Karpas-422 (cell line): ENCODE measurements at regions not wholly inside any gene's neighbourhood (a gene's known extent, or its start where the extent isn't known, plus 50 kb on each side); places are given as distances from the start of the nearest gene placed in this dataset.

Source experiments
- DNase-seq: peaks from one replicate; pipeline ENCODE4 v3.0.0-alpha.2; 2015
- H2AFZ ChIP-seq: fragments of 200-600 bp; sonication (generic); 2 replicates; pipeline ENCODE4 v1.6.1; 2014; ENCODE audit warnings: antibody characterized with exemption, low read length, mixed read lengths
- H3K27ac ChIP-seq: fragments of 200-600 bp; sonication (generic); 2 replicates; pipeline ENCODE4 v1.5.1; 2014; ENCODE audit warnings: mild to moderate bottlenecking, low read length, moderate library complexity
- H3K27me3 ChIP-seq: fragments of 200-600 bp; sonication (generic); 2 replicates; pipeline ENCODE4 v1.6.1; 2014; ENCODE audit warnings: low read length, mixed read lengths
- H3K36me3 ChIP-seq: fragments of 200-600 bp; sonication (generic); 2 replicates; pipeline ENCODE4 v1.6.1; 2014; ENCODE audit warnings: low read length, mixed read lengths; ENCODE audit not compliant: insufficient read depth
- H3K4me1 ChIP-seq: fragments of 200-600 bp; sonication (generic); 2 replicates; pipeline ENCODE4 v1.6.1; 2014; ENCODE audit warnings: mild to moderate bottlenecking, low read length, mixed read lengths
- H3K4me2 ChIP-seq: fragments of 200-600 bp; sonication (generic); 2 replicates; pipeline ENCODE4 v1.6.1; 2014; ENCODE audit warnings: low read length, low read depth, mild to moderate bottlenecking; ENCODE audit not compliant: poor library complexity, severe bottlenecking
- H3K4me3 ChIP-seq: fragments of 200-600 bp; sonication (generic); 2 replicates; pipeline ENCODE4 v1.5.1; 2014; ENCODE audit warnings: mild to moderate bottlenecking, antibody characterized with exemption, low read length, mixed read lengths
- H3K79me2 ChIP-seq: fragments of 200-600 bp; sonication (generic); 2 replicates; pipeline ENCODE4 v1.6.1; 2014; ENCODE audit warnings: mild to moderate bottlenecking, low read length, mixed read lengths
- H3K9ac ChIP-seq: fragments of 200-600 bp; sonication (generic); 2 replicates; pipeline ENCODE4 v1.6.0; 2014; ENCODE audit warnings: low read length
- H3K9me2 ChIP-seq: fragments of 200-600 bp; sonication (generic), shearing (Covaris generic); replicated peaks from 2 replicates; pipeline ENCODE4 v1.6.0; 2014; ENCODE audit warnings: mild to moderate bottlenecking, low read length, moderate library complexity; ENCODE audit not compliant: insufficient read depth
- H3K9me3 ChIP-seq: fragments of 300-700, 200-600 bp; sonication (generic); 2 replicates; pipeline ENCODE4 v1.6.1; 2014; ENCODE audit warnings: low read length, mixed read lengths
- H4K20me1 ChIP-seq: fragments of 200-600 bp; sonication (generic); 2 replicates; pipeline ENCODE4 v1.6.1; 2014; ENCODE audit warnings: mild to moderate bottlenecking, antibody characterized with exemption, low read length, low read depth; ENCODE audit not compliant: insufficient read depth

- Histone ChIP-seq H3K4me2 (no peak overlapping the region), H3K4me3 (no peak overlapping the region), H4K20me1 (no peaks in the 10 kb centered on the region), H3K4me1 (no peaks in the 10 kb centered on the region), H3K36me3 (no peaks in the 10 kb centered on the region), H3K9me2 (no peaks in the 10 kb centered on the region), H3K27me3 (0 out of 2 replicates have a peak, but pooled peaks cover 3% of the 10 kb centered on the region), H3K27ac (no peak overlapping the region), H2AFZ (no peak overlapping the region), H3K9me3 (peaks cover 8% of the 10 kb centered on the region), H3K79me2 (no peaks in the 10 kb centered on the region), H3K9ac (no peak overlapping the region)
- no peak for DNase-seq
Measured at GRCh38 chr13:20326809-20327208, 94.7 kb upstream of the GJB6 start.

GRCh38 chr13:20326276-20326675 lies 94.2 kb upstream of the GJB6 start:
- Histone ChIP-seq H3K27ac (no peak overlapping the region), H3K4me3 (no peak overlapping the region), H3K4me2 (no peak overlapping the region), H3K9me3 (peaks cover 8% of the 10 kb centered on the region), H3K9ac (no peak overlapping the region), H4K20me1 (no peaks in the 10 kb centered on the region), H3K27me3 (0 out of 2 replicates have a peak, but pooled peaks cover 3% of the 10 kb centered on the region), H3K36me3 (no peaks in the 10 kb centered on the region), H3K9me2 (no peaks in the 10 kb centered on the region), H2AFZ (no peak overlapping the region), H3K4me1 (no peaks in the 10 kb centered on the region), H3K79me2 (no peaks in the 10 kb centered on the region)
- DNase-seq, result no peak

- Histone ChIP-seq H3K36me3 (no peaks in the 10 kb centered on the region), H3K4me3 (no peak overlapping the region), H3K4me1 (no peaks in the 10 kb centered on the region), H3K9me3 (peaks cover 8% of the 10 kb centered on the region), H3K27ac (no peak overlapping the region), H2AFZ (no peak overlapping the region), H3K9me2 (no peaks in the 10 kb centered on the region), H3K27me3 (peaks cover 3% of the 10 kb centered on the region; the same call in 1 of the 2 replicates), H3K79me2 (no peaks in the 10 kb centered on the region), H3K4me2 (no peak overlapping the region), H4K20me1 (no peaks in the 10 kb centered on the region), H3K9ac (no peak overlapping the region)
- no peak for DNase-seq
Measured at GRCh38 chr13:20320885-20321284, 88.8 kb upstream of the GJB6 start.

- Histone ChIP-seq H3K79me2 (no peaks in the 10 kb centered on the region), H3K36me3 (no peaks in the 10 kb centered on the region), H3K4me1 (no peaks in the 10 kb centered on the region; the same call in 1 of the 2 replicates), H2AFZ (no peak overlapping the region), H3K9me3 (no peaks in the 10 kb centered on the region), H4K20me1 (no peaks in the 10 kb centered on the region), H3K9ac (no peak overlapping the region), H3K27ac (no peak overlapping the region), H3K4me2 (no peak overlapping the region), H3K4me3 (no peak overlapping the region), H3K9me2 (no peaks in the 10 kb centered on the region), H3K27me3 (no peaks in the 10 kb centered on the region; the same call in 1 of the 2 replicates)
- DNase-seq, result no peak
Measured at GRCh38 chr13:20313896-20314295, 81.8 kb upstream of the GJB6 start.

- H3K27ac ChIP-seq, result no peak overlapping the region
- H3K36me3 ChIP-seq, result no peaks in the 10 kb centered on the region
- H2AFZ ChIP-seq, result no peak overlapping the region
- no peak overlapping the region for H3K4me2 ChIP-seq
- DNase-seq, result no peak
- H3K9me3 ChIP-seq, result no peaks in the 10 kb centered on the region
- no peaks in the 10 kb centered on the region; the same call in 1 of the 2 replicates for H3K4me1 ChIP-seq
- no peaks in the 10 kb centered on the region for H3K27me3 ChIP-seq
- H4K20me1 ChIP-seq, result no peaks in the 10 kb centered on the region
- H3K9ac ChIP-seq, result no peak overlapping the region
- no peak overlapping the region for H3K4me3 ChIP-seq
- H3K79me2 ChIP-seq, result no peaks in the 10 kb centered on the region
- H3K9me2 ChIP-seq, result no peaks in the 10 kb centered on the region
Measured at GRCh38 chr13:20312292-20312691, 80.2 kb upstream of the GJB6 start.

GRCh38 chr13:20311596-20311995 lies 79.5 kb upstream of the GJB6 start:
- no peaks in the 10 kb centered on the region for H3K27me3 ChIP-seq
- H3K4me1 ChIP-seq, result no peaks in the 10 kb centered on the region; the same call in 1 of the 2 replicates
- H3K9me3 ChIP-seq, result no peaks in the 10 kb centered on the region
- no peak overlapping the region for H3K4me2 ChIP-seq
- no peak overlapping the region for H3K27ac ChIP-seq
- no peak for DNase-seq
- no peaks in the 10 kb centered on the region for H4K20me1 ChIP-seq
- no peak overlapping the region for H2AFZ ChIP-seq
- no peaks in the 10 kb centered on the region for H3K79me2 ChIP-seq
- H3K9me2 ChIP-seq, result no peaks in the 10 kb centered on the region
- H3K4me3 ChIP-seq, result no peak overlapping the region
- H3K9ac ChIP-seq, result no peak overlapping the region
- no peaks in the 10 kb centered on the region for H3K36me3 ChIP-seq

- DNase-seq, result no peak
- no peaks in the 10 kb centered on the region for H3K27me3 ChIP-seq
- H3K9ac ChIP-seq, result no peak overlapping the region
- no peak overlapping the region for H3K27ac ChIP-seq
- H3K79me2 ChIP-seq, result no peaks in the 10 kb centered on the region
- no peaks in the 10 kb centered on the region for H3K9me3 ChIP-seq
- H3K36me3 ChIP-seq, result no peaks in the 10 kb centered on the region
- H3K4me1 ChIP-seq, result no peaks in the 10 kb centered on the region; the same call in 1 of the 2 replicates
- H3K4me3 ChIP-seq, result no peak overlapping the region
- H3K9me2 ChIP-seq, result no peaks in the 10 kb centered on the region
- H3K4me2 ChIP-seq, result no peak overlapping the region
- no peaks in the 10 kb centered on the region for H4K20me1 ChIP-seq
- H2AFZ ChIP-seq, result no peak overlapping the region
Measured at GRCh38 chr13:20311022-20311421, 78.9 kb upstream of the GJB6 start.

- no peaks in the 10 kb centered on the region for H3K9me3 ChIP-seq
- no peaks in the 10 kb centered on the region for H3K36me3 ChIP-seq
- H3K79me2 ChIP-seq, result no peaks in the 10 kb centered on the region
- H3K4me1 ChIP-seq, result no peaks in the 10 kb centered on the region
- no peaks in the 10 kb centered on the region for H3K9me2 ChIP-seq
- H3K27ac ChIP-seq, result no peak overlapping the region
- no peaks in the 10 kb centered on the region for H4K20me1 ChIP-seq
- H3K27me3 ChIP-seq, result no peaks in the 10 kb centered on the region
- H3K4me2 ChIP-seq, result no peak overlapping the region
- no peak overlapping the region for H3K9ac ChIP-seq
- no peak overlapping the region for H2AFZ ChIP-seq
- DNase-seq, result no peak
- H3K4me3 ChIP-seq, result no peak overlapping the region
Measured at GRCh38 chr13:20306039-20306438, 73.9 kb upstream of the GJB6 start.

GRCh38 chr13:20305587-20305986 lies 73.5 kb upstream of the GJB6 start:
- Histone ChIP-seq H3K27ac (no peak overlapping the region), H3K4me1 (no peaks in the 10 kb centered on the region), H3K36me3 (no peaks in the 10 kb centered on the region), H4K20me1 (no peaks in the 10 kb centered on the region), H2AFZ (no peak overlapping the region), H3K4me2 (no peak overlapping the region), H3K4me3 (no peak overlapping the region), H3K79me2 (no peaks in the 10 kb centered on the region), H3K9ac (no peak overlapping the region), H3K9me3 (no peaks in the 10 kb centered on the region), H3K9me2 (no peaks in the 10 kb centered on the region), H3K27me3 (no peaks in the 10 kb centered on the region)
- no peak for DNase-seq
